ENCODE measurements at regions not wholly inside any gene's neighbourhood (a gene's known extent, or its start where the extent isn't known, plus 50 kb on each side); places are given as distances from the start of the nearest gene placed in this dataset.

- Histone ChIP-seq H3K4me3 (ENCODE audit: low read depth, low read length, poor library complexity, severe bottlenecking) (no peak overlapping the region), H4K20me1 (ENCODE audit: insufficient read depth, low read length) (no peaks in the 10 kb centered on the region), H3K4me1 (ENCODE audit: insufficient read depth, low read length, poor library complexity, severe bottlenecking) (no peaks in the 10 kb centered on the region), H3K4me2 (ENCODE audit: low read length) (no peak overlapping the region), H3K36me3 (ENCODE audit: insufficient read depth, low read length) (no peaks in the 10 kb centered on the region), H3K79me2 (ENCODE audit: insufficient read depth, low read depth, low read length) (no peaks in the 10 kb centered on the region), H2AFZ (ENCODE audit: low read length) (no peak overlapping the region), H3K9me3 (ENCODE audit: low read length) (no peaks in the 10 kb centered on the region), H3K27ac (ENCODE audit: low read depth, low read length, poor library complexity, severe bottlenecking) (no peak overlapping the region), H3K9me2 (ENCODE audit: insufficient read depth, low read length) (no peaks in the 10 kb centered on the region)
- intact Hi-C loops (cut with micrococcal nuclease; ENCODE audit: unreplicated experiment) = no loop called here
- ChIA-PET CTCF (ENCODE audit: unreplicated experiment) (interaction anchor here (0.5 kb wide), 1 partner anchor 193 kb away, joined by 3 read pairs; the partner anchor contains the start of gene ADAMTS16), POLR2A (no interaction called here)
- BruUV-seq (replicated peaks) = no TSS peak
- no peak for DNase-seq (ENCODE audit: low spot score)
- no peak for TF ChIP-seq CTCF (conservative IDR thresholded peaks at IDR 0.05; ENCODE audit: low read length)
- TF ChIP-seq EZH2phosphoT487 (IDR thresholded peaks at IDR 0.05; ENCODE audit: borderline replicate concordance, low read depth, low read length) = no peak
Measured at GRCh38 chr5:4947106-4947505, 193.0 kb upstream of the ADAMTS16 start.

- H3K9me2 ChIP-seq (ENCODE audit: insufficient read depth, low read length) = no peaks in the 10 kb centered on the region
- H3K9me3 ChIP-seq (ENCODE audit: low read length) = no peaks in the 10 kb centered on the region
- POLR2A ChIA-PET = no interaction called here
- H2AFZ ChIP-seq (ENCODE audit: low read length) = no peak overlapping the region
- intact Hi-C loops (cut with micrococcal nuclease; ENCODE audit: unreplicated experiment) = no loop called here
- no peak for DNase-seq (ENCODE audit: low spot score)
- H3K4me2 ChIP-seq (ENCODE audit: low read length) = no peak overlapping the region
- CTCF ChIA-PET (ENCODE audit: unreplicated experiment) = no interaction called here
- no peak overlapping the region for H3K4me3 ChIP-seq (ENCODE audit: low read depth, low read length, poor library complexity, severe bottlenecking)
- H4K20me1 ChIP-seq (ENCODE audit: insufficient read depth, low read length) = no peaks in the 10 kb centered on the region
- no peaks in the 10 kb centered on the region for H3K79me2 ChIP-seq (ENCODE audit: insufficient read depth, low read depth, low read length)
- H3K27ac ChIP-seq (ENCODE audit: low read depth, low read length, poor library complexity, severe bottlenecking) = no peak overlapping the region
- H3K4me1 ChIP-seq (ENCODE audit: insufficient read depth, low read length, poor library complexity, severe bottlenecking) = no peaks in the 10 kb centered on the region
- no TSS peak for BruUV-seq (replicated peaks)
- TF ChIP-seq CTCF (conservative IDR thresholded peaks at IDR 0.05; ENCODE audit: low read length) = no peak
- TF ChIP-seq EZH2phosphoT487 (IDR thresholded peaks at IDR 0.05; ENCODE audit: borderline replicate concordance, low read depth, low read length) = no peak
- H3K36me3 ChIP-seq (ENCODE audit: insufficient read depth, low read length) = no peaks in the 10 kb centered on the region
Measured at GRCh38 chr5:4947893-4948536, 192.1 kb upstream of the ADAMTS16 start.

- POLR2A ChIA-PET = interaction anchor here (0.6 kb wide), 2 partner anchors 246 to 1215 kb away, joined by 3 read pairs; no protein-coding TSS in a partner anchor
- H3K27ac ChIP-seq (ENCODE audit: low read depth, low read length, poor library complexity, severe bottlenecking) = no peak overlapping the region
- H3K9me3 ChIP-seq (ENCODE audit: low read length) = no peaks in the 10 kb centered on the region
- TF ChIP-seq EZH2phosphoT487 (IDR thresholded peaks at IDR 0.05; ENCODE audit: borderline replicate concordance, low read depth, low read length) = no peak
- TF ChIP-seq CTCF (conservative IDR thresholded peaks at IDR 0.05; ENCODE audit: low read length) = no peak
- no peaks in the 10 kb centered on the region for H3K4me1 ChIP-seq (ENCODE audit: insufficient read depth, low read length, poor library complexity, severe bottlenecking)
- no peak for DNase-seq (ENCODE audit: low spot score)
- no peaks in the 10 kb centered on the region for H3K36me3 ChIP-seq (ENCODE audit: insufficient read depth, low read length)
- H3K4me3 ChIP-seq (ENCODE audit: low read depth, low read length, poor library complexity, severe bottlenecking) = no peak overlapping the region
- BruUV-seq (replicated peaks) = no TSS peak
- CTCF ChIA-PET (ENCODE audit: unreplicated experiment) = no interaction called here
- no peaks in the 10 kb centered on the region for H3K9me2 ChIP-seq (ENCODE audit: insufficient read depth, low read length)
- no peaks in the 10 kb centered on the region for H3K79me2 ChIP-seq (ENCODE audit: insufficient read depth, low read depth, low read length)
- no peak overlapping the region for H3K4me2 ChIP-seq (ENCODE audit: low read length)
- H4K20me1 ChIP-seq (ENCODE audit: insufficient read depth, low read length) = no peaks in the 10 kb centered on the region
- intact Hi-C loops (cut with micrococcal nuclease; ENCODE audit: unreplicated experiment) = no loop called here
- H2AFZ ChIP-seq (ENCODE audit: low read length) = no peak overlapping the region
Measured at GRCh38 chr5:4949108-4949507, 191.0 kb upstream of the ADAMTS16 start.

All from OCI-LY7 (cell line).